ENCODE measurements at regions not wholly inside any gene's neighbourhood (a gene's known extent, or its start where the extent isn't known, plus 50 kb on each side); places are given as distances from the start of the nearest gene placed in this dataset.

DNA sequence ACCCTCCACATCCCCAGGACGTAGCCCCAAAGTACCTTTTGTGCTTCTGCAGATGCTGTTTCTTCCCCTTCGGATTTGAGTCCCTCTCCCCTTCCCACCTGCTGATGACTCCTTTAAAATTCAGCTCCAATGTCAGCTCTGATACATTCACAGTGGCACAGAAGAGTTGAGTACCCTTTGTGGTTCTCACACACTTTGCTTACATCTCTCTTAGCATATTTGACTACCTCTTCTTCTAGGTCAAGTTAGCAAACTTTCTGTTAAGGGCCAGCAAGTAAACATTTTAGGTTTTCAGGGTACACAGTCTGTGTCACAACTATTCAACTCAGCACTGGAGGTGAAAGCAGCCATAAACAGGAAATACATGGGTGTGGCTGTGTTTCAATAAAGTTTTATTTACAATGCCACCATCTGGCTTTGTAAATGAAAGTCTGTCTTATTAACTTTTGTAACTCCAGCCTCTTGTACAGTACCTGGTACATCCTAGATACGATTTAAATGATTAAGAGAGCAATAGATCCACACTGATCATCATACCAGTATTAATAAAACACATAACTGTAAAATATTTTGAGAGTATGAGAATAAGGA, 161.7 kb downstream of the SOX9 start:
- intact Hi-C loops (cut with DNase I, micrococcal nuclease): no loop called here

DNA sequence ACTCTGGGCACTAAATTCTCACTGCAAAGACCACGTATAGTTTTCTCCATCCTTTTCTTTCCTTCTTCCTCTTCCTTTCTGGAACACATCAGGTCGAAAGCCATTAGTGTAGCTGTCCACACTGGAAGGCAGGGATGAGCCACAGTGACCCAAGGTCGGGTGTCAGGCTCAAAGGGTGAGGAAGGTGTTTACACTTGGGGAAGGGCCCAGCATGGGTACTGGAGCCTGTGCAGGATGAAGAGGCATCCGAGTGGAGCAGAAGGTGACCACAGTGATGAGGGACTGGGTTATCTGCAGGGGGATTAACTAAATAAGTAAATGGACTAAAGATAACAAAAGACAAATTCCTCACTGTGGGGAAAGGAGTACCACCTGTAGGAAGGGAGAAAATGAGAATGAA, 164.0 kb downstream of the SOX9 start:
- CTCF ChIA-PET: no interaction called here
- Mint-ChIP-seq H3K36me3 (ENCODE audit: low read depth) (no peaks in the 10 kb centered on the region), H3K9me3 (peaks cover 2% of the 10 kb centered on the region), H3K27ac (no peak overlapping the region), H3K27me3 (no peaks in the 10 kb centered on the region), H3K4me1 (ENCODE audit: low read depth) (no peaks in the 10 kb centered on the region), H3K4me3 (no peak overlapping the region)
- intact Hi-C loops (cut with DNase I, micrococcal nuclease): no loop called here
- no peak overlapping the region for H3K27ac ChIP-seq (ENCODE audit: low read depth in 1 of 2, low read length in 2 of 2)
- DNase-seq (no peak), ATAC-seq (ENCODE audit: poor library complexity) (no peak)
- H3K9me3 ChIP-seq (ENCODE audit: control insufficient read depth in 1 of 2, insufficient read depth in 1 of 2, low read length in 2 of 2): peaks cover 0 to 6% of the 10 kb centered on the region in 2 experiments
- POLR2A ChIA-PET: no interaction called here
- H3K4me1 ChIP-seq (ENCODE audit: insufficient read depth, low read length): no peaks in the 10 kb centered on the region
- H3K36me3 ChIP-seq (ENCODE audit: insufficient read depth, low read length): no peaks in the 10 kb centered on the region
- no peak overlapping the region for H3K4me3 ChIP-seq (ENCODE audit: low read length)
- TF ChIP-seq, protein P1, sequence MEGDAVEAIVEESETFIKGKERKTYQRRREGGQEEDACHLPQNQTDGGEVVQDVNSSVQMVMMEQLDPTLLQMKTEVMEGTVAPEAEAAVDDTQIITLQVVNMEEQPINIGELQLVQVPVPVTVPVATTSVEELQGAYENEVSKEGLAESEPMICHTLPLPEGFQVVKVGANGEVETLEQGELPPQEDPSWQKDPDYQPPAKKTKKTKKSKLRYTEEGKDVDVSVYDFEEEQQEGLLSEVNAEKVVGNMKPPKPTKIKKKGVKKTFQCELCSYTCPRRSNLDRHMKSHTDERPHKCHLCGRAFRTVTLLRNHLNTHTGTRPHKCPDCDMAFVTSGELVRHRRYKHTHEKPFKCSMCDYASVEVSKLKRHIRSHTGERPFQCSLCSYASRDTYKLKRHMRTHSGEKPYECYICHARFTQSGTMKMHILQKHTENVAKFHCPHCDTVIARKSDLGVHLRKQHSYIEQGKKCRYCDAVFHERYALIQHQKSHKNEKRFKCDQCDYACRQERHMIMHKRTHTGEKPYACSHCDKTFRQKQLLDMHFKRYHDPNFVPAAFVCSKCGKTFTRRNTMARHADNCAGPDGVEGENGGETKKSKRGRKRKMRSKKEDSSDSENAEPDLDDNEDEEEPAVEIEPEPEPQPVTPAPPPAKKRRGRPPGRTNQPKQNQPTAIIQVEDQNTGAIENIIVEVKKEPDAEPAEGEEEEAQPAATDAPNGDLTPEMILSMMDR (IDR thresholded peaks at IDR 0.05): no peak
- no peaks in the 10 kb centered on the region for H3K27me3 ChIP-seq (ENCODE audit: control insufficient read depth in 1 of 2, insufficient read depth in 2 of 2, low read length in 2 of 2)

More for the DNA sequence above, 161.7 kb downstream of the SOX9 start:
- Histone ChIP-seq H3K27me3 (ENCODE audit: control insufficient read depth in 1 of 2, insufficient read depth in 2 of 2, low read length in 2 of 2) (no peaks in the 10 kb centered on the region), H3K9me3 (ENCODE audit: control insufficient read depth in 1 of 2, insufficient read depth in 1 of 2, low read length in 2 of 2) (peaks cover 0 to 10% of the 10 kb centered on the region in 2 experiments), H3K27ac (ENCODE audit: low read depth in 1 of 2, low read length in 2 of 2) (no peak overlapping the region), H3K4me3 (ENCODE audit: low read length) (no peak overlapping the region), H3K4me1 (ENCODE audit: insufficient read depth, low read length) (no peaks in the 10 kb centered on the region), H3K36me3 (ENCODE audit: insufficient read depth, low read length) (no peaks in the 10 kb centered on the region)
- DNase-seq (no peak), ATAC-seq (ENCODE audit: poor library complexity) (no peak)
- no peaks in the 10 kb centered on the region for H3K4me1 Mint-ChIP-seq (ENCODE audit: low read depth)
- TF ChIP-seq, protein P1 (IDR thresholded peaks at IDR 0.05): no peak
- H3K27ac Mint-ChIP-seq: no peak overlapping the region
- POLR2A ChIA-PET: no interaction called here
- CTCF ChIA-PET: interaction anchor here (0.6 kb wide), 1 partner anchor 255 kb away, joined by 4 read pairs; no protein-coding TSS in a partner anchor
- H3K36me3 Mint-ChIP-seq (ENCODE audit: low read depth): no peaks in the 10 kb centered on the region
- H3K4me3 Mint-ChIP-seq: no peak overlapping the region
- H3K27me3 Mint-ChIP-seq: no peaks in the 10 kb centered on the region
- H3K9me3 Mint-ChIP-seq: peaks cover 5% of the 10 kb centered on the region

DNA sequence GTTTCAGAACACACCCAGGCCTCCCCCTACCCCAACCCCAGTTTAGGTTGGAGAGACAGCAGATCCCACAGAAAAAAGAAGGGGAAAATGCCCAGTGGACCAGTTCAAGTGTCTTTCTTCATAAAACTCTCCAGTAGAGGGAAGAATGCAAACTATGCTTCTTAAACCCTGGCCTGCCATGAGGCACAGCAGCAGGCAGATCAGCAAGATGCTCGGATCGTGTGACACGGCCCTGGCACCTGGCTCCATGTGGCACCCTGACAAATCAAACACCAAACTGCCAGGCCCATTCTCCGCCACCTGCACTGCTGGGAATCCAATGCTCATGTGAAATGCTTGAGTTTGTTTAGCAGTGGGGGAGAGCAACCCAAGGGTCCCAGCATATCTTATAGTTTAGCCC, 166.8 kb downstream of the SOX9 start:
- H3K4me1 ChIP-seq (ENCODE audit: insufficient read depth, low read length): no peaks in the 10 kb centered on the region
- H3K9me3 Mint-ChIP-seq: no peaks in the 10 kb centered on the region
- intact Hi-C loops (cut with DNase I, micrococcal nuclease): no loop called here
- H3K27ac ChIP-seq (ENCODE audit: low read depth in 1 of 2, low read length in 2 of 2): no peak overlapping the region
- DNase-seq (no peak), ATAC-seq (ENCODE audit: poor library complexity) (no peak)
- CTCF ChIA-PET: no interaction called here
- H3K4me3 Mint-ChIP-seq: no peak overlapping the region
- no peaks in the 10 kb centered on the region for H3K4me1 Mint-ChIP-seq (ENCODE audit: low read depth)
- H3K36me3 ChIP-seq (ENCODE audit: insufficient read depth, low read length): no peaks in the 10 kb centered on the region
- no peak overlapping the region for H3K4me3 ChIP-seq (ENCODE audit: low read length)
- H3K27ac Mint-ChIP-seq: no peak overlapping the region
- no peaks in the 10 kb centered on the region for H3K36me3 Mint-ChIP-seq (ENCODE audit: low read depth)
- TF ChIP-seq, protein P1 (IDR thresholded peaks at IDR 0.05): no peak
- H3K27me3 ChIP-seq (ENCODE audit: control insufficient read depth in 1 of 2, insufficient read depth in 2 of 2, low read length in 2 of 2): no peaks in the 10 kb centered on the region
- POLR2A ChIA-PET: no interaction called here
- peaks cover 0 to 6% of the 10 kb centered on the region in 2 experiments for H3K9me3 ChIP-seq (ENCODE audit: control insufficient read depth in 1 of 2, insufficient read depth in 1 of 2, low read length in 2 of 2)
- H3K27me3 Mint-ChIP-seq: no peaks in the 10 kb centered on the region

Measured in CD4-positive, alpha-beta T cell (primary cell).